Omental fat pad (tissue), 3 donors: ENCODE measurements at regions not wholly inside any gene's neighbourhood (a gene's known extent, or its start where the extent isn't known, plus 50 kb on each side); places are given as distances from the start of the nearest gene placed in this dataset.

ENCODE experiments used
- ATAC-seq: fragments of 150-250 bp; one replicate; pipeline ENCODE4 v1.9.1; 2016; ENCODE audit warnings: mild to moderate bottlenecking, moderate library complexity; ENCODE audit not compliant: low FRiP score
- DNase-seq: peaks from one replicate; pipeline ENCODE4 v3.0.0-alpha.2; 2019; ENCODE audit warnings: low spot score
- CTCF ChIP-seq, 3 donors: fragments of 450-650 bp; IDR thresholded peaks; one replicate each; pipeline ENCODE4 v1.5.1; 2016 to 2017; ENCODE audit warnings: antibody characterized with exemption in 3 of 3, mild to moderate bottlenecking in 3 of 3, moderate library complexity in 2 of 3

- DNase-seq, result no peak
- no peak for TF ChIP-seq CTCF (IDR thresholded peaks at IDR 0.05)
- ATAC-seq, result no peak
Measured at GRCh38 chr13:90185734-90186133, 1161.8 kb upstream of the MIR17HG start.

- ATAC-seq (no peak), DNase-seq (no peak)
- TF ChIP-seq CTCF (IDR thresholded peaks at IDR 0.05), result no peak
Measured at GRCh38 chr13:90187478-90188350, 1159.8 kb upstream of the MIR17HG start.

GRCh38 chr13:90188351-90188636, 1159.2 kb upstream of the MIR17HG start:
- no peak for TF ChIP-seq CTCF (IDR thresholded peaks at IDR 0.05)
- DNase-seq, result no peak
- no peak for ATAC-seq

DNA sequence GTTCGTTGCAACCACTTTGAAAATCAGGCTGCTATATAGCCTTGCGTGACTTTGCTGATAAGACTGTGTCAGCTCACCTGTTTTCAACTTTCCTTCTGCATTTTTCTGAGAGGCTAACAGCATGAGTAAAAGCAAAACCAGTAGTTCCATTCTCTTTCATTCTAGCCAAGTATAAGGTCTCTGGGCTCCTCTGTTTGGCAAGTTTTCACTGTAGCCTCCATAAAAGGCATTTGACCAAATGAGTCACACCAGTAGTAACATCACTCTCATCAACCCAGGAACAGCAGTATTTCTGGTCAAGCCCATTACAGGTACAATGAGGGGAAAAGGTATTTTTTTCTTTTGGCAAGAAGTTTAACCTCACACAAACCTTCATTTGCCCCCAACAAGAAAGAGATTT, 1149.8 kb upstream of the MIR17HG start:
- TF ChIP-seq CTCF (IDR thresholded peaks at IDR 0.05), result no peak
- ATAC-seq, result no peak
- no peak for DNase-seq

DNA sequence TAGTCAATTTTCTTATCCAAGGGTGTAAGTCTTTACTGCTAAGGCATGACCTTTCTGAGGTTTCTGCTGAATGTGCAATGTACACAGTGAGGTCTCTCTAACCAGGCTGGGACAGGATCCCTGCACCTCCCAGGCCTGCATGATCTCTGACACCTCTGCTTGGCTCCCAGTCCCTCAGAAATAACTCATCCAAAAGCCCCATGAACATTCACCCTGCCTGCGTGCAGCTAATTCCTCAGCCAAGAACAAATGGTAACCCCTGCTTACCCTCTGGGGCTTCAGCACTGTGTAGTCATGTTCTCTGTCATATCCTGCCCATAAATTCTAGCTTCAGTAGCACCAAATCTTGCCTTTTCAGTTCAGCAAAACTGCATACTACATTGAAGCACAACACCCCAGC, 1146.3 kb upstream of the MIR17HG start:
- no peak for ATAC-seq
- TF ChIP-seq CTCF (IDR thresholded peaks at IDR 0.05), result no peak

DNA sequence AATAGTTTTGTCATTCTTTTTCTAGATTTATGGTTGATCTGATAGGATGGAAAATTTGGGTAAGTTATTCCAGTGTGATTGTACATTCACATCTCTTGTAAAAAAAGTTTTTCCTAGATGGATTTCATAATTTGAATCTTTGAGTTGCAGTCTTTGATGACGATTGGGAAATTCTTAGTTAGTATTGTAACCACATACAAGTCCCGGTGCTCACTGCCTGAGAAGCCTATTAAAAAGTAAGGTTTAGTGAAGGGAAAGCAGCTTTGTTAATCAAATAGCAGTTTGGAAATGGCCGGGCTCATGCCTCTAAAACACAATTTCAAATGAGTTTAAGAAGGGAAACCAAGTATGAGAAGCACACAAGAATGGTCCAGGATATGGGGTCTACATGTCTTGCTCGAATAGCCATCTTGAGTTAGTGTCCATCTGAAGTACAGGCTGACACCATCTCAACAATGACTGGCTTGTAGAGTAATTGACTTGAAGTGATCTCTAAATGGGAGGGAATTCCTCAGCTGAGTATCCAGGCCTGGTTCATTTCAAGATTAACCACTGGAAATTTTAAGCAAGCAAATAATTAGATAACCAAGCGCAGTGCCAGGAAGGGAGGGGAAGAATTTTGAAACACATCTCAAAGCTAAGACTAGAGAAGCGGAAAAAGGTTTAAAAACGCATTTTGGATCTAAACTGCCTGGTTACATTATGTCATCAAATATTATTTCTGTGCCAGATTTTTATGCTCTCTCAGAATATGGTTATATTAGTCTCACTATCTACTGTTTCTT, 1145.6 kb upstream of the MIR17HG start:
- DNase-seq, result no peak
- ATAC-seq, result peak; percentile 70
- TF ChIP-seq CTCF (IDR thresholded peaks at IDR 0.05), result no peak

More for the DNA sequence above, 1146.3 kb upstream of the MIR17HG start:
- no peak for DNase-seq
